H1 (cell line): ENCODE measurements at regions not wholly inside any gene's neighbourhood (a gene's known extent, or its start where the extent isn't known, plus 50 kb on each side); places are given as distances from the start of the nearest gene placed in this dataset.
A peak's percentile ranks its signal among the peaks of the same experiment; 100 is the strongest.

ENCODE experiments used
- ASH2L ChIP-seq: fragments of 200-600, 300-600 bp; sonication (generic); IDR thresholded peaks from one replicate; pipeline ENCODE4 v1.7.1; 2017; ENCODE audit warnings: low read length
- CBX8 ChIP-seq: fragments of 300-800, 300-1000 bp; sonication (generic); IDR thresholded peaks from 2 replicates; pipeline ENCODE4 v1.7.1; 2016; ENCODE audit warnings: low read depth, low read length, borderline replicate concordance
- CHD2 ChIP-seq: IDR thresholded peaks from 2 replicates; pipeline ENCODE4 v1.6.1; 2012; ENCODE audit warnings: low read length, improper control_type of control experiment
- CREB1 ChIP-seq: IDR thresholded peaks from 2 replicates; pipeline ENCODE4 v1.6.1; 2012; ENCODE audit warnings: inconsistent platforms
- CTBP2 ChIP-seq: IDR thresholded peaks from 2 replicates; pipeline ENCODE4 v1.7.0; 2011; ENCODE audit warnings: borderline replicate concordance, mild to moderate bottlenecking, moderate library complexity, mixed read lengths, low read length; ENCODE audit not compliant: insufficient read depth, insufficient read length
- EGR1 ChIP-seq: IDR thresholded peaks from 2 replicates; pipeline ENCODE4 v1.6.1; 2011; ENCODE audit warnings: low read depth, low read length, borderline replicate concordance
- EP300 ChIP-seq, 2 experiments: IDR thresholded peaks; 1 replicate in 1 of 2; 2 replicates in 1 of 2; pipeline ENCODE4 v1.6.1; 2011 to 2012; ENCODE audit warnings: low read depth in 2 of 2, low read length in 2 of 2, mild to moderate bottlenecking in 2 of 2, borderline replicate concordance in 1 of 2, inconsistent platforms in 1 of 2, moderate library complexity in 1 of 2
- SIX5 ChIP-seq: IDR thresholded peaks from 2 replicates; pipeline ENCODE4 v1.6.1; 2011; ENCODE audit warnings: mild to moderate bottlenecking, low read depth, low read length
- TAF7 ChIP-seq: optimal IDR thresholded peaks from 2 replicates; pipeline ENCODE3; 2011; ENCODE audit warnings: low read depth, mild to moderate bottlenecking, inconsistent platforms, low read length, moderate library complexity, borderline replicate concordance
- TBP ChIP-seq: IDR thresholded peaks from 2 replicates; pipeline ENCODE4 v1.6.1; 2011; ENCODE audit warnings: low read depth, low read length, improper control_type of control experiment
- TEAD4 ChIP-seq: IDR thresholded peaks from 2 replicates; pipeline ENCODE4 v1.6.1; 2012; ENCODE audit warnings: low read depth, low read length, inconsistent platforms, mixed read lengths
- YY1 ChIP-seq: IDR thresholded peaks from 2 replicates; pipeline ENCODE4 v1.6.1; 2011; ENCODE audit warnings: low read depth, mild to moderate bottlenecking, low read length
- TF ChIP-seq, protein P1 (sequence below): fragments of 300-600 bp; sonication (generic); IDR thresholded peaks from 2 replicates; pipeline ENCODE4 v1.7.1; 2012; ENCODE audit warnings: low read length, moderate library complexity, mild to moderate bottlenecking, inconsistent platforms; ENCODE audit not compliant: insufficient replicate concordance

- TF ChIP-seq, protein P1, sequence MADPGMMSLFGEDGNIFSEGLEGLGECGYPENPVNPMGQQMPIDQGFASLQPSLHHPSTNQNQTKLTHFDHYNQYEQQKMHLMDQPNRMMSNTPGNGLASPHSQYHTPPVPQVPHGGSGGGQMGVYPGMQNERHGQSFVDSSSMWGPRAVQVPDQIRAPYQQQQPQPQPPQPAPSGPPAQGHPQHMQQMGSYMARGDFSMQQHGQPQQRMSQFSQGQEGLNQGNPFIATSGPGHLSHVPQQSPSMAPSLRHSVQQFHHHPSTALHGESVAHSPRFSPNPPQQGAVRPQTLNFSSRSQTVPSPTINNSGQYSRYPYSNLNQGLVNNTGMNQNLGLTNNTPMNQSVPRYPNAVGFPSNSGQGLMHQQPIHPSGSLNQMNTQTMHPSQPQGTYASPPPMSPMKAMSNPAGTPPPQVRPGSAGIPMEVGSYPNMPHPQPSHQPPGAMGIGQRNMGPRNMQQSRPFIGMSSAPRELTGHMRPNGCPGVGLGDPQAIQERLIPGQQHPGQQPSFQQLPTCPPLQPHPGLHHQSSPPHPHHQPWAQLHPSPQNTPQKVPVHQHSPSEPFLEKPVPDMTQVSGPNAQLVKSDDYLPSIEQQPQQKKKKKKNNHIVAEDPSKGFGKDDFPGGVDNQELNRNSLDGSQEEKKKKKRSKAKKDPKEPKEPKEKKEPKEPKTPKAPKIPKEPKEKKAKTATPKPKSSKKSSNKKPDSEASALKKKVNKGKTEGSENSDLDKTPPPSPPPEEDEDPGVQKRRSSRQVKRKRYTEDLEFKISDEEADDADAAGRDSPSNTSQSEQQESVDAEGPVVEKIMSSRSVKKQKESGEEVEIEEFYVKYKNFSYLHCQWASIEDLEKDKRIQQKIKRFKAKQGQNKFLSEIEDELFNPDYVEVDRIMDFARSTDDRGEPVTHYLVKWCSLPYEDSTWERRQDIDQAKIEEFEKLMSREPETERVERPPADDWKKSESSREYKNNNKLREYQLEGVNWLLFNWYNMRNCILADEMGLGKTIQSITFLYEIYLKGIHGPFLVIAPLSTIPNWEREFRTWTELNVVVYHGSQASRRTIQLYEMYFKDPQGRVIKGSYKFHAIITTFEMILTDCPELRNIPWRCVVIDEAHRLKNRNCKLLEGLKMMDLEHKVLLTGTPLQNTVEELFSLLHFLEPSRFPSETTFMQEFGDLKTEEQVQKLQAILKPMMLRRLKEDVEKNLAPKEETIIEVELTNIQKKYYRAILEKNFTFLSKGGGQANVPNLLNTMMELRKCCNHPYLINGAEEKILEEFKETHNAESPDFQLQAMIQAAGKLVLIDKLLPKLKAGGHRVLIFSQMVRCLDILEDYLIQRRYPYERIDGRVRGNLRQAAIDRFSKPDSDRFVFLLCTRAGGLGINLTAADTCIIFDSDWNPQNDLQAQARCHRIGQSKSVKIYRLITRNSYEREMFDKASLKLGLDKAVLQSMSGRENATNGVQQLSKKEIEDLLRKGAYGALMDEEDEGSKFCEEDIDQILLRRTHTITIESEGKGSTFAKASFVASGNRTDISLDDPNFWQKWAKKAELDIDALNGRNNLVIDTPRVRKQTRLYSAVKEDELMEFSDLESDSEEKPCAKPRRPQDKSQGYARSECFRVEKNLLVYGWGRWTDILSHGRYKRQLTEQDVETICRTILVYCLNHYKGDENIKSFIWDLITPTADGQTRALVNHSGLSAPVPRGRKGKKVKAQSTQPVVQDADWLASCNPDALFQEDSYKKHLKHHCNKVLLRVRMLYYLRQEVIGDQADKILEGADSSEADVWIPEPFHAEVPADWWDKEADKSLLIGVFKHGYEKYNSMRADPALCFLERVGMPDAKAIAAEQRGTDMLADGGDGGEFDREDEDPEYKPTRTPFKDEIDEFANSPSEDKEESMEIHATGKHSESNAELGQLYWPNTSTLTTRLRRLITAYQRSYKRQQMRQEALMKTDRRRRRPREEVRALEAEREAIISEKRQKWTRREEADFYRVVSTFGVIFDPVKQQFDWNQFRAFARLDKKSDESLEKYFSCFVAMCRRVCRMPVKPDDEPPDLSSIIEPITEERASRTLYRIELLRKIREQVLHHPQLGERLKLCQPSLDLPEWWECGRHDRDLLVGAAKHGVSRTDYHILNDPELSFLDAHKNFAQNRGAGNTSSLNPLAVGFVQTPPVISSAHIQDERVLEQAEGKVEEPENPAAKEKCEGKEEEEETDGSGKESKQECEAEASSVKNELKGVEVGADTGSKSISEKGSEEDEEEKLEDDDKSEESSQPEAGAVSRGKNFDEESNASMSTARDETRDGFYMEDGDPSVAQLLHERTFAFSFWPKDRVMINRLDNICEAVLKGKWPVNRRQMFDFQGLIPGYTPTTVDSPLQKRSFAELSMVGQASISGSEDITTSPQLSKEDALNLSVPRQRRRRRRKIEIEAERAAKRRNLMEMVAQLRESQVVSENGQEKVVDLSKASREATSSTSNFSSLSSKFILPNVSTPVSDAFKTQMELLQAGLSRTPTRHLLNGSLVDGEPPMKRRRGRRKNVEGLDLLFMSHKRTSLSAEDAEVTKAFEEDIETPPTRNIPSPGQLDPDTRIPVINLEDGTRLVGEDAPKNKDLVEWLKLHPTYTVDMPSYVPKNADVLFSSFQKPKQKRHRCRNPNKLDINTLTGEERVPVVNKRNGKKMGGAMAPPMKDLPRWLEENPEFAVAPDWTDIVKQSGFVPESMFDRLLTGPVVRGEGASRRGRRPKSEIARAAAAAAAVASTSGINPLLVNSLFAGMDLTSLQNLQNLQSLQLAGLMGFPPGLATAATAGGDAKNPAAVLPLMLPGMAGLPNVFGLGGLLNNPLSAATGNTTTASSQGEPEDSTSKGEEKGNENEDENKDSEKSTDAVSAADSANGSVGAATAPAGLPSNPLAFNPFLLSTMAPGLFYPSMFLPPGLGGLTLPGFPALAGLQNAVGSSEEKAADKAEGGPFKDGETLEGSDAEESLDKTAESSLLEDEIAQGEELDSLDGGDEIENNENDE = no peak
- TF ChIP-seq TAF7 (no peak), CBX8 (no peak), SIX5 (no peak), EP300 (IDR thresholded peaks at IDR 0.05; ENCODE audit: borderline replicate concordance in 1 of 2, low read depth in 2 of 2, low read length in 2 of 2) (peak; percentile 60 to 63; a peak in 2 of 3 replicates), EGR1 (no peak), CREB1 (no peak), TBP (no peak), YY1 (0 out of 2 replicates have a peak, but pooled peaks have one; percentile 12), CHD2 (no peak), ASH2L (no peak), TEAD4 (peak; percentile 74), CTBP2 (no peak)
Measured at GRCh38 chr9:23962101-23962500, 136.1 kb upstream of the ELAVL2 start (continued).
